Pons (tissue), 1 donor: ENCODE measurements at regions not wholly inside any gene's neighbourhood (a gene's known extent, or its start where the extent isn't known, plus 50 kb on each side); places are given as distances from the start of the nearest gene placed in this dataset.

Experiments
- DNase-seq: peaks from one replicate; pipeline ENCODE4 v3.0.0-alpha.2; 2016; ENCODE audit warnings: low spot score

GRCh38 chr7:106419455-106420182 lies 134.8 kb upstream of the NAMPT start:
- no peak for DNase-seq

DNA sequence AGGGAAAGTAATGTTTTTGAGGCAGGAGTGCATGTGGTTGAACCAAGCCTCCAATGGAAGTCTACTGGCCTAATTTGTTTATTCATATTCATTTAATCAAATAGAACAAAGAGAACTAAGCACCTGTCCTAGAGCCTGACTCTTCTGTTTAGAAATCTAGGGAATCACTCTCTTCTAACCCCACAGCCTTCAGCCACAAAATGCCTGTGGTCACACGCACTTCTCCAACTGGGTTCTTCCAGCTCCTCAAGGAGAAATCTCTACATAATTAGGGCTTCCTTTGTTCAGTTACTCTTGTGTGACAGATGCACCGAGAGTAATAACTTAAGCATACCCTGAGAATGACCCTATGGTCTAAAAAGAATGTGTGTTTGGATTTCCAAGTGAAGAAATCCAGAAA lies 133.7 kb upstream of the NAMPT start:
- DNase-seq: no peak

GRCh38 chr7:106418094-106418493 lies 133.3 kb upstream of the NAMPT start:
- no peak for DNase-seq

DNA sequence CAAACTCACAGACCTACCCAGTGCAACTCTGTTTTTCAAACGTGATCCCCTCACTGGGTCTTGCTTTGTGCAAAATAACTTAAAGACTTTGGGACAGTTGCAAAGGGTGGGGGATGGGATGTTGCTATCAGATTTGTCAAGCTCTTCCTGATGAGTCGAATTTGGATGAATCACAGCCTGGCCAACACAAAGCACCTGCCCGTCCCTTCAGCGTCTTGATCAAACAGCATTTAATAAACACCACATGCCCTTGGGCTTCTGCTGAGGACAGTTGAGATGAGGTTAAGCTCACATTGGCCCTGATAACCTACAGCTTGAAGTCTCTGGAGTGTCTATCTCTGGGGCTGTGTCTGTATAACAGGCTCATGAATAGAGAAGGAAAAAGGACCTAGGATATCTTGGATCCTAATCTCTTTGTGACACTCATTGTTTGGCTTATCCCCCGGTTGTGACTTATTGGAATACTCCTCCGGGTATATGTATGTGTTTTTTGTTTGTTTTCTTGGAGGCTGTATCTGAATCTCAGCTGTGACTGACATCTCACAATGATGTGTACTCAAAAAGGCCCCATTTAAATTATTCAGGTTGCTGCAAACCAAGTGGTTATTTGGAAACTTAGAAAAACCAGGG lies 132.6 kb upstream of the NAMPT start:
- DNase-seq: no peak

DNA sequence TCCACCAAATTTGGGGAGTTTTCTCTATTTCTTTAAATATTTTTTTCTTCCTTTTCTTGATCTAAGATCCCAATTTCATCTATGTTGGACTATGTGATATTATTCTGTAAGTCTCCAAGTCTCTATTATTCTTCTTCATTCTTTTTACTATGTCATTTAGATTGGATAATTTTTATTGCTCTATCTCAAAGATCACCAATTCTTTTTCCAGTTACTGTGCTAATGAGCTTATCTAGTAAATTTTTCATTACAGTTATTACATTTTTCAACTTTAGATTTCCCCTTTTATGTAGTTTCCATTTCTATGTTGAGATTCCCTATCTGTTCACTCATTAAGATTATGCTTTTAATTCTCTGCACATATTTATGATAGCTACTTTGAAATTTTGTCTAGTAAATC lies 131.6 kb upstream of the NAMPT start:
- DNase-seq: no peak

DNA sequence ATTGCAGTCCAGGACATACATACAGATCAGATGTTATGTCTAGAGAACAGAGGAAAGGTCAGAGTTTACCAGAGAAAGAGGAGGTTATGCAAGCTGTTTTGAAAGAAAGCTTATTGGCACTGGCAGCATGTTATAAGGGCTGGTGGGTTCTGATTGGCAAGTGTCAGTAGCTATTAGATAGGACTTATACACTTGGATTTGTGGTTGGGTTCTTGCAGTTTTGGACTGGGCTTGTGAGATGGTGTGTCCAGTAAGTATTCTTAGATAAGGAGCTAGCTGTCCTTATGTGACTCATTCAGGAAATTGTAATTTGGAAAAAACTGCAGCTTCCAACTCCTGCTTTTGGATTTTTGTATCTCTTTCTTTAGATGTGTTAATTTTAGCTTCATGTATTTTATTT lies 130.7 kb upstream of the NAMPT start:
- no peak for DNase-seq

GRCh38 chr7:106413446-106413845 lies 128.7 kb upstream of the NAMPT start:
- no peak for DNase-seq

- no peak for DNase-seq
These were observed 120.9 kb upstream of the NAMPT start for GRCh38 chr7:106405697-106406141.

- DNase-seq: no peak
These were observed 118.1 kb upstream of the NAMPT start for GRCh38 chr7:106402898-106403297.

- DNase-seq: no peak
These were observed 116.1 kb upstream of the NAMPT start for GRCh38 chr7:106400923-106401322.

- no peak for DNase-seq
These were observed 114.0 kb upstream of the NAMPT start for GRCh38 chr7:106398786-106399185.

GRCh38 chr7:106397994-106398393 lies 113.2 kb upstream of the NAMPT start:
- no peak for DNase-seq

DNA sequence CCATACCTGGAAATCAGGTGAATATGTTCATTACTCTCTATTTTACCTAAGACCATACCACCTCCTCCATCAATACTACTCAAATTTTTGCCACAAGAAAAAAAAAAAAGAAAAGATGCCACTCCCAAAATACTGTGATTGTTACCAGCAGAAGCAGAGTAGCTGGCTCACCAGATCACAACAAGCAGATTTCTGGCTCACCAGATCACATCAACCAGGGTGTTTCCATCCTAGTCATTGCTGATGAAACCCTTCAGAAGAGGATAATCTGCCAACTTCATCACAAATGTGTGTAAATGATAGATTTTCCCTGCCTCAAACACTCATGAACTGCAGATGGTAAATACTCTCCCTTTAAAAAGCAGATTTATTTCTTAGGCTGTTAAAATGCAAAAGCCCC lies 109.7 kb upstream of the NAMPT start:
- DNase-seq: no peak

GRCh38 chr7:106393564-106394251 lies 108.9 kb upstream of the NAMPT start:
- DNase-seq: no peak

GRCh38 chr7:106392590-106392989 lies 107.8 kb upstream of the NAMPT start:
- no peak for DNase-seq

- DNase-seq: no peak
These were observed 107.4 kb upstream of the NAMPT start for GRCh38 chr7:106392144-106392543.

- DNase-seq: no peak
These were observed 102.2 kb upstream of the NAMPT start for GRCh38 chr7:106386958-106387357.

DNA sequence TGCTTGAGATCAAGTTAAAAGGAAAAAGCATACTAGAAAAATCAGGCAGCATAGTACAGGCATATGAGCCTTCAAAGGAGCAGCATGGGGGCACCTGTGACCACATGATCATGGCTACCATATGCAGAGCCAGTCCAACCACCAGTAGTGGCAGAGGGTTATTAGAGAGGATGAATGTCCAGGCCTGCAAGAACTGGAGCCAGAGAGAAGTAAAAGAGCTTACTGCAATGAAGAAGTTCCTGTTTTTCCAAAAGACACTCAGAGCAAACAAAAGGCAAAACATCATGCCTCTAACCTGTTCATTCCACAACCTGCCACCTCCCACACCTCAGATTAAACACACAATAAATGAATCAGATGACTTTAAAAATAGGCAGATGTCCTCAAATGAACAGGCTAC lies 99.6 kb upstream of the NAMPT start:
- DNase-seq: no peak

- no peak for DNase-seq
These were observed 98.1 kb upstream of the NAMPT start for GRCh38 chr7:106382929-106383328.

GRCh38 chr7:106382129-106382528 lies 97.3 kb upstream of the NAMPT start:
- DNase-seq: no peak

DNA sequence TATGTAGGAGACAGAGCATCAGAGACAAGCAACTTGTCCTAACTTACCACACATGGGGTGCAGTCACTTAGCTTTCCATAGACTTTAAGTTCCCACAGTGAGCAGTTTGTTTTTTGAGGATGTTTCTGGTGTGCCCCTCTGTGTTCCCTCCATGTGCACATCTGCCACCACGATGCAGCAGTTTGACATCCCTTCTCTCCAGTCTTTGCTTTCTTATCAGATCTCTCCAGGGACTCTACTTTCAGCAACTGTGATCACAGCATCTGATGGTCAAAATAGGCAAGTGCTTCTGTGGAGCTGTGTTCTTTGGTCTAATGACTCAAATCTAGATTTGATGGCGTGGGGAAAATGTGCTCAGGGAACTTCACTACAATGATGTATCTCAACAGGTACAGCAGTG lies 96.5 kb upstream of the NAMPT start:
- DNase-seq: no peak

- no peak for DNase-seq
These were observed 93.1 kb upstream of the NAMPT start for GRCh38 chr7:106377847-106378361.
